DMS53 treated with DMSO at 0.1 percent for 48 hours (cell line): ENCODE measurements at regions not wholly inside any gene's neighbourhood (a gene's known extent, or its start where the extent isn't known, plus 50 kb on each side); places are given as distances from the start of the nearest gene placed in this dataset.

Source experiments
- DNase-seq: peaks from one replicate; lab custom pipeline; 2025; ENCODE audit not compliant: unreplicated experiment; lab: John Stamatoyannopoulos, UW

GRCh38 chr7:32428546-32428945 is 61.6 kb downstream of the LSM5 start:
- no peak for DNase-seq

GRCh38 chr7:32427769-32428291 is 62.4 kb downstream of the LSM5 start:
- DNase-seq: peak; percentile 69

GRCh38 chr7:32416846-32417245 is 73.3 kb downstream of the LSM5 start:
- no peak for DNase-seq

GRCh38 chr7:32415936-32416335 is 74.2 kb downstream of the LSM5 start:
- DNase-seq: no peak

GRCh38 chr7:32415519-32415918 is 74.7 kb downstream of the LSM5 start:
- no peak for DNase-seq

GRCh38 chr7:32412471-32412870 is 77.7 kb downstream of the LSM5 start:
- DNase-seq: no peak

GRCh38 chr7:32410545-32410944 is 79.6 kb downstream of the LSM5 start:
- DNase-seq: no peak

- no peak for DNase-seq
Observed at GRCh38 chr7:32406386-32406785, 83.8 kb downstream of the LSM5 start.

- no peak for DNase-seq
Observed at GRCh38 chr7:32403463-32404229, 86.5 kb downstream of the LSM5 start.

- DNase-seq: no peak
Observed at GRCh38 chr7:32400676-32401075, 89.5 kb downstream of the LSM5 start.

GRCh38 chr7:32399311-32399710 is 90.9 kb downstream of the LSM5 start:
- no peak for DNase-seq

- DNase-seq: no peak
Observed at GRCh38 chr7:32395168-32395567, 95.0 kb downstream of the LSM5 start.

GRCh38 chr7:32393861-32394260 is 96.3 kb downstream of the LSM5 start:
- DNase-seq: no peak

- DNase-seq: no peak
Observed at GRCh38 chr7:32390210-32390609, 100.0 kb downstream of the LSM5 start.

GRCh38 chr7:32385316-32385956 is 104.7 kb downstream of the LSM5 start:
- DNase-seq: no peak

GRCh38 chr7:32381024-32381601 is 109.1 kb downstream of the LSM5 start:
- no peak for DNase-seq

GRCh38 chr7:32379510-32380112 is 110.6 kb downstream of the LSM5 start:
- no peak for DNase-seq

GRCh38 chr7:32378988-32379387 is 111.2 kb downstream of the LSM5 start:
- no peak for DNase-seq

GRCh38 chr7:32364581-32364980 is 125.6 kb downstream of the LSM5 start:
- DNase-seq: no peak

GRCh38 chr7:32360127-32360526 is 130.1 kb downstream of the LSM5 start:
- no peak for DNase-seq

- peak; percentile 63 for DNase-seq
Observed at GRCh38 chr7:32357535-32358277, 132.5 kb downstream of the LSM5 start.
